GM21360 (cell line): ENCODE measurements at regions not wholly inside any gene's neighbourhood (a gene's known extent, or its start where the extent isn't known, plus 50 kb on each side); places are given as distances from the start of the nearest gene placed in this dataset.
"Not testable (repeated sequence)": the region's sequence is repeated elsewhere in the genome, so short reads cannot be mapped to it uniquely, and the experiment has no call there.

Source experiments
- ATAC-seq: cut with Tn5 transposase; IDR thresholded peaks from one replicate; pipeline ENCODE4 v1.9.1; 2021; ENCODE audit warnings: mild to moderate bottlenecking, moderate library complexity; ENCODE audit not compliant: unreplicated experiment

- no peak for ATAC-seq
Measured at GRCh38 chr4:72797486-72797885, 228.5 kb upstream of the ADAMTS3 start.

GRCh38 chr4:72791054-72791453, 222.0 kb upstream of the ADAMTS3 start:
- ATAC-seq, result no peak

- ATAC-seq, result no peak
Measured at GRCh38 chr4:72786401-72786990, 217.5 kb upstream of the ADAMTS3 start.

GRCh38 chr4:72779241-72779640, 210.2 kb upstream of the ADAMTS3 start:
- no peak for ATAC-seq

DNA sequence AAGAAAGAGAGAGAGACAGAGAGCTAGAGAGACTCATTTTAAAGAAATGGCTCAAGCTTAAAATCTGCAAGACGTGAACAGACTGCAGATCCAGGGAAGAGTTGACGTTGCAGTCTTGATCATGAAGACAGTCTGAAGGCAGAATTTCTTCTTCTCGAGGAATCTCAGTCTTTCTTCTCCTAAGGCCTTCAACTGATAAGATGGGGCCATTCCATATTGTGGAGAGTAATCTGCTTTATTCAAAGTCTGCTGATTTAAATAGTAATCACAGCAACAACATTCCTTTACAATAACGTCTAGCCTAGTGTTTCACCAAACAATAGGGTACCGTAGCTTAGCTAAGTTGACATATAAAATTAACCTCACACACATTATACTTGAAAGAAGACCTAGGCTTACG, 208.4 kb upstream of the ADAMTS3 start:
- ATAC-seq, result no peak

- no peak for ATAC-seq
Measured at GRCh38 chr4:72770708-72771107, 201.7 kb upstream of the ADAMTS3 start.

- no peak for ATAC-seq
Measured at GRCh38 chr4:72768364-72768763, 199.3 kb upstream of the ADAMTS3 start.

DNA sequence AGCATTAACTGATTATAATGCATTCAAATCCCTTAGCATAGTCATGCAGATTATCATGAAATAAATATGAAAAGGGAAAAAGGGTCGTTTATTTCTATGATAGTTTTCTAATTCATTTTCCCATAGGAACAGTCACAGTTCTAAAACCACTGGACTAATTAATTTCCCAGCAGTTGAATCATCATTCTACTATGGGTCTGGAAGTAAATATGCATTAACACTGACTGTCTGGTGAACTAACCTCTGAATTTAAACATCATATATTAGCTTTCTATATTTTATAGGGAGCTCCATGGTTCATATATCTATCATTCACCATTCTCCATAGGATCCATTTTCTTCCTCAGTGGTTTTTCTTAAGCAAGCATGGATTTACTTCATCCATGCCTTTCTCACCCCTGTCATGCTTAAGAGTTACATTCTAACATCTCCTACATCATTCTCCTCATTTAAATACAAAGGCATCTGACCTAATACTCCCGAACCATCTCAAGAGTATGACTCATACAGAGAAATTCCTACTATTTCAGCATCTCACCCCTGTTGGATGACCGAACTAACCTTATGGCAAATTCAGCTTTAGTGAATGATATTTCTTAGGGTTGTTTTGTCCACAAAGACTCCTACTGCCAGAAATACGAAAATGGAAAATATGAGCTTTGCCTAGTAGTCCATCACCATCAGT, 198.7 kb upstream of the ADAMTS3 start:
- no peak for ATAC-seq

DNA sequence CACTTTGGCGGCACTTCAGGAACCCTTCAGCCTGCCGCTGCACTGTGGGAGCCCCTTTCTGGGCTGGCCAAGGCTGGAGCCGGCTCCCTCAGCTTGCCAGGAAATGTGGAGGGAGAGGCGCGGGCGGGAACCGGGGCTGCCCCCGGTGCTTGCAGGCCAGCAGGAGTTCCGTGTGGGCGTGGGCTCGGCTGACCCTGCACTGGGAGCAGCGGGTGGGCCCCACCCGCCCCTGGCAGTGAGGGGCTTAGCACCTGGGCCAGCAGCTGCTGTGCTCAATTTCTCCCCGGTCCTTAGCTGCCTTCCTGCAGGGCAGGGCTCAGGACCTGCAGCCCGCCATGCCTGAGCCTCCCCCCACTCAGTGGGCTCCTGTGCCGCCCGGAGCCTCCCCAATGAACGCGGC, 196.8 kb upstream of the ADAMTS3 start:
- ATAC-seq, result not testable (repeated sequence)

DNA sequence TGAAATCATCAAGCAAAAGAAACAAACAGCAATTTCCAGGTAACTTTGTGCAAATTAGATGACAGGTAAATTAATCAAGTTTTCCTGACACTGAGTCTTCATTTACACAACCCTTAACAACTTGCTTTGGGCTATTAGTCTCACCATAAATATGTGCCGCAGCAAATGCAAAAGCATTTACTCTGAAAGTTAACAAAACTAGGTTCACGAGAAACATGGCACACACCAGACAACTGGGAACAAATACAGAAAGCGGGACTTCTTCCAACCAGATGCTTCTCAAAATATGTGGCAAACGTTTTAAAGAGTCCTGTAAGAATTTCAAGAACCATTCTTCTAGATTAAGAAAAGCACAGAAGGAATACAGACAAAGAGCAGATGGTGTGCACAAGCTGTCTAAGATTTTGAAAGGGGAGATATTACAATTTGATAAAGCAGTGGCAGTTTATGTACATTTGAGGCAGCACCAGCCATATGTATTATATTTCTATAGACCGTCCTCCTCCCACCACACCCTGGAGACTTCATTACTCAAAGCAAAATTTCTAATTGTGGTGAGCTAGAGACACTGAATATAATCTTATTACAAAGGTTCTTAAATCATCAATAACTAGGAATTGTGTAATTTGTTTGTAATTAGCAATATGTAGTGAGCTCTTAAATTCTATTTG, 192.5 kb upstream of the ADAMTS3 start:
- ATAC-seq, result no peak

- not testable (repeated sequence) for ATAC-seq
Measured at GRCh38 chr4:72753414-72753813, 184.4 kb upstream of the ADAMTS3 start.

DNA sequence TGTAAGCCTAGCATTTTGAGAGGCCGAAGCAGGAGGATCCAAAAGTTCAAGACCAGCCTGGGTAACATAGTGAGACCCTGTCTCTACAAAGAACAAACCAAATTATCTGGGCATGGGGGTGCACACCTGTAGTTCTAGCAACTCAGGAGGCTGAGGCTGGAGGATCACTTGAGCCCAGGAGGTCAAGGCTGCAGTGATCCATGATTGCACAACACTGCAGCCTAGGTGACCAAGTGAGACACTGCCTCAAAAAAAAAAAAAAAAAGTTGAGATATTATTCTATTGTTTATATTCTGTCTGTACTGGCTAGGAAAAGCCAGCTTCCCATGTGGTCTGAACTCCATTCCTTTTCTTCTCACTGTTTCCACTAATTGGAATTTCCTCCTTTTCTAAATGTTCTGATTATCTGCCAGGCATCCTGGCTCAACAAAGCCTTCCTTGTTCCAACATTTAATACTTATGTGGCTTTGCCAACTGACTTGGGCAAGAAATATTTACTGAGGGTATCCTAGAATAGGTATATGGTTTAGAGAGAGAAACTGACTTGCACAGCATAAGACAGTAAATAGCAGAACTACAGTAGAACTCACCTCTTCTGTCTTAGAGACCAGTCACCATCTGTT, 175.2 kb upstream of the ADAMTS3 start:
- no peak for ATAC-seq

DNA sequence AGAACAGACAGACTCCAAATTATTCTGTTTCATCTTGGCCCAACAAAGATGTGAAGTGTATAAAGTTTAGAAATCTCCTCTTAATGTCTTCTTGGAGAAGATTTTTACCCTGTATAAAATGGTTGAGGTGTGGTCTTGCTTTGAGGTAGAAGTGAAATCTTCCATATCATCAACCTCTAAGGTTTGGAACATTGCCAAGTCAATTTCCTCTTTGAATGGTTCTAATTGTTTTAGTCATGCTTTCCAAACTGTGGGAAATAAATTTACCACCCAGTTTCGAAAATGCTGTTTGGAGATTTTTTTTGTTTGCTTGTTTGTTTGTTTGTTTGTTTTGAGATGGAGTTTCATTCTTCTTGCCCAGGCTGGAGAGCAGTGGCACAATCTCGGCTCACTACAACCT, 174.1 kb upstream of the ADAMTS3 start:
- ATAC-seq, result no peak

DNA sequence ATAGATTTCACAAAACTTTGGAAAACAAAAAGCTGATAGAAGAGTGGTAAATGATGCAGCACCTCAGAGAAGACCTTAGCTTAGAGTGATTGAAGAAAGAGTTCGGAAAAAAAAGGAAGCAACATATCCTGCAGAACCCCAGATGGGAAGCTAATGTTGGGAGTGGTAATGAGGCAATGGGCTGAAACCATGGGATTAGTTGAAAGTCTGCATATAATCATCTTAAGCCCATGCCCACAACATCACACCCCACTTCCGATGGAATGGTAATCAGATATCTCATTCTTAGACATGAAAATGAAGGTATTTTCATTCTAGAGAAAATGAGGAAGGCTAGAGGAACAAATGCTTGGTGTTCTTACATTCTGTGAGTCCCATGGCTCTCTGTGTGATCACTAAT, 146.3 kb upstream of the ADAMTS3 start:
- ATAC-seq, result no peak

DNA sequence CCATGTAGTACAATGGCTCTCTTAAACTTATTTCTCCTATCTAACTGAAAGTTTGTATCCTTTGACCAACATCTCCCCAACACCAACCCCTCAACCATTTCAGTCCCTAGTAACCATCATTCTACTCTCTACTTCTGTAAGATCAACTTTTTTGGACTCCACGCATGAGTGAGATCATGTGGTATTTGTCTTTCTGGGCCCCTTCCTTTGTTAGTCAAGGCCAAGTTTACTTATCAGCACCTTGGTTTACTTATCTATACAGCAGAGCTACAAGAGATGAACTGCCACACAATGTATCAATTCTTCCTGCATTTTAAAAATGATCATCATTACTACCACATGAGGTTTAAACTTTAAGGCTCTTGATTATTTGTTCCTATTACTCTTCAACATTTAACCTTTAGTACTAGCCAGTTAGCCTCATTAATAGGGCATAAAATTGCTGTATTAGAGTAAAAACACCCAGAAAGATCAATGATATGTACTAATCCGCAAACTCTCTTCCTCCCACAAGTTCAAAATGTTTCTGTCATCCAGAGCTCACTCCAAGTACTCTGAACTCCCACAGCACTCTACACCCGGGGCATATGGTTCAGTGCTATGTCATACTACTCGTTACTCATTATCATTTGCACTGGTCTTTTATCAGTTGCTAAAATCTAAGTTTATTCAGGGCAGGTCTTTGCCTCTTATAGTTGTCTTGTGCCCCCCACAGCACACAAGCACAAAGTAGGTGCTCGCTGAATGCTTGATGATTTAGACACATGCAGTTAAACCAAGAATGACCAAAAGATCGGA, 145.7 kb upstream of the ADAMTS3 start:
- ATAC-seq, result no peak

GRCh38 chr4:72712997-72713396, 144.0 kb upstream of the ADAMTS3 start:
- ATAC-seq, result no peak

GRCh38 chr4:72709475-72709874, 140.5 kb upstream of the ADAMTS3 start:
- no peak for ATAC-seq

- no peak for ATAC-seq
Measured at GRCh38 chr4:72706684-72707083, 137.7 kb upstream of the ADAMTS3 start.

GRCh38 chr4:72704925-72705640, 136.1 kb upstream of the ADAMTS3 start:
- not testable (repeated sequence) for ATAC-seq

GRCh38 chr4:72702948-72703347, 133.9 kb upstream of the ADAMTS3 start:
- ATAC-seq, result no peak
